ENCODE measurements at regions not wholly inside any gene's neighbourhood (a gene's known extent, or its start where the extent isn't known, plus 50 kb on each side); places are given as distances from the start of the nearest gene placed in this dataset.
A peak's percentile ranks its signal among the peaks of the same experiment; 100 is the strongest.
"Not testable (repeated sequence)": the region's sequence is repeated elsewhere in the genome, so short reads cannot be mapped to it uniquely, and the experiment has no call there.

- not testable (repeated sequence) for H3K27me3 ChIP-seq (ENCODE audit: control insufficient read depth, insufficient read depth, low read length); H3K4me3 Mint-ChIP-seq; H3K27ac Mint-ChIP-seq; ATAC-seq (ENCODE audit: low read depth in 2 of 2); DNase-seq; H3K4me1 Mint-ChIP-seq; H3K4me3 ChIP-seq (ENCODE audit: low read depth, low read length); H3K27ac ChIP-seq (ENCODE audit: insufficient read depth, low read length, poor library complexity, severe bottlenecking); H3K9me3 ChIP-seq (ENCODE audit: control insufficient read depth in 2 of 2, low read length in 2 of 2); H3K9me3 Mint-ChIP-seq; H3K4me1 ChIP-seq (ENCODE audit: control insufficient read depth, insufficient read depth, low read length, poor library complexity, severe bottlenecking); H3K36me3 ChIP-seq (ENCODE audit: control insufficient read depth, insufficient read depth, low read length); H3K36me3 Mint-ChIP-seq
- H3K27me3 Mint-ChIP-seq: peaks cover 14% of the 10 kb centered on the region
Measured at GRCh38 chr4:8965896-8966295, 94.3 kb upstream of the HMX1 start.

GRCh38 chr4:8964201-8964788 lies 92.7 kb upstream of the HMX1 start:
- ATAC-seq (ENCODE audit: low read depth in 2 of 2); H3K36me3 ChIP-seq (ENCODE audit: control insufficient read depth, insufficient read depth, low read length); H3K4me1 Mint-ChIP-seq; H3K27ac Mint-ChIP-seq; H3K36me3 Mint-ChIP-seq; DNase-seq; H3K27me3 ChIP-seq (ENCODE audit: control insufficient read depth, insufficient read depth, low read length); H3K4me3 ChIP-seq (ENCODE audit: low read depth, low read length); H3K27ac ChIP-seq (ENCODE audit: insufficient read depth, low read length, poor library complexity, severe bottlenecking); H3K4me1 ChIP-seq (ENCODE audit: control insufficient read depth, insufficient read depth, low read length, poor library complexity, severe bottlenecking); H3K9me3 Mint-ChIP-seq; H3K4me3 Mint-ChIP-seq; H3K9me3 ChIP-seq (ENCODE audit: control insufficient read depth in 2 of 2, low read length in 2 of 2): not testable (repeated sequence)
- H3K27me3 Mint-ChIP-seq: peaks cover 14% of the 10 kb centered on the region

DNA sequence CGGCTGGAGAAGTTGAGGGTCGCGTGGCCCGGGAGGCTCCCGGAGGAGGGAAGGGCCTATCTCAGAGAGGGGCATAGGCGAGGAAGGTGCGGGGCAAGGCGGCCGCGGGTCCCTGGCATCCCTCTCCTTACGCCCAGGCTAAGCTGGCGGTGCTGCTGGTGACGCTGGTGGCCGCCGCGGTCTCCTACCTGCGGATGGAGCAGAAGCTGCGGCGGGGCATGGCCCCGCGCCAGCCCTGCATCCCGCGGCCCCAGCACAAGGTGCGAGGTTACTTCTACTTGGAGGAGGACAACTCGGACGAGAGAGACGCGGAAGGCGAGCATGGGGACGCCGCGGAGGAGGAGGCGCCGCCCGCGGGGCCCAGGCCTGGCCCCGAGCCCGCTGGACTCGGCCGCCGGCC lies 91.9 kb upstream of the HMX1 start:
- not testable (repeated sequence) for H3K4me1 ChIP-seq (ENCODE audit: control insufficient read depth, insufficient read depth, low read length, poor library complexity, severe bottlenecking); H3K4me3 ChIP-seq (ENCODE audit: low read depth, low read length); DNase-seq; H3K4me1 Mint-ChIP-seq; H3K36me3 Mint-ChIP-seq; H3K4me3 Mint-ChIP-seq; H3K9me3 ChIP-seq (ENCODE audit: control insufficient read depth in 2 of 2, low read length in 2 of 2); H3K27me3 ChIP-seq (ENCODE audit: control insufficient read depth, insufficient read depth, low read length); H3K27ac Mint-ChIP-seq; H3K27ac ChIP-seq (ENCODE audit: insufficient read depth, low read length, poor library complexity, severe bottlenecking); H3K9me3 Mint-ChIP-seq; H3K36me3 ChIP-seq (ENCODE audit: control insufficient read depth, insufficient read depth, low read length); ATAC-seq (ENCODE audit: low read depth in 2 of 2)
- H3K27me3 Mint-ChIP-seq: peaks cover 14% of the 10 kb centered on the region

DNA sequence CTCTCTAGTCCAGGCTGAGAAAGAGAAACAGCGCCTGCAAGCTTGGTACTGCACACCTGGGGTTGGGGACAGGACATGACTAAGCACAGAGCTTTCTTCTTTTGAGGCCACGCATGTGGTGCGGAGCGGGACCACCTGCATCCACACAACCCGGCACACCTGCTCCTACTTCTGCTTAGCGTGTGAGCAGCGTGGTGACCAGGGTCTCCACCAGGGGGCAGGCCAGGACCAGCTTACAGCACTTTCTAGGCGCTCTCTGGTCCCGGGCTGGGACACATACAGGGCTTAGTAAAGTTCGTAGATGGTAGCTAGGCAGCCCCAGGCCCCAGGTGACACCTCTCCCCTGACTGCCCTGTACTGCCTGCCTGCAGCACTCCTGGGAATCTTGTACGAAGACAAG lies 89.7 kb upstream of the HMX1 start:
- not testable (repeated sequence) for H3K4me3 Mint-ChIP-seq, H3K9me3 Mint-ChIP-seq

DNA sequence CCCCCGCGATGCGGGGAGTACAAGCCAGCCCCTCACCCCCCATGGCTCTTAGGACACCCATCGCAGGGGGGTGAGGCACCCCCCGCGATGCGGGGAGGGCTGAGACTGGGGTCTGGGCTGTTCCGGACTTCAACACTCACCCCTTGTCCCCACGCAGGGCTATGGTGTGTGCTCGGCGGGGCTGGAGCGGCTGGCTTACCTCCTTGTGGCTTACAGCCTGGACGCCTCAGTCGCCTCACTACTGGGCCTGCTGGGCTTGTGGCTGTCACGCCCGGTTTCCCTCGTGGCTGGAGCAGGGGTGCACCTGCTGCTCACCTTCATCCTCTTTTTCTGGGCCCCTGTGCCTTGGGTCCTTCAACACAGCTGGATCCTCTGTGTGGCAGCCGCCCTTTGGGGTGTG lies 87.8 kb upstream of the HMX1 start:
- H3K4me1 Mint-ChIP-seq; H3K27me3 ChIP-seq (ENCODE audit: control insufficient read depth, insufficient read depth, low read length); H3K9me3 Mint-ChIP-seq; H3K36me3 Mint-ChIP-seq; H3K4me3 ChIP-seq (ENCODE audit: low read depth, low read length); H3K9me3 ChIP-seq (ENCODE audit: control insufficient read depth in 2 of 2, low read length in 2 of 2); H3K27ac ChIP-seq (ENCODE audit: insufficient read depth, low read length, poor library complexity, severe bottlenecking); H3K27ac Mint-ChIP-seq; H3K27me3 Mint-ChIP-seq; DNase-seq; H3K4me3 Mint-ChIP-seq; H3K36me3 ChIP-seq (ENCODE audit: control insufficient read depth, insufficient read depth, low read length); ATAC-seq (ENCODE audit: low read depth in 2 of 2); H3K4me1 ChIP-seq (ENCODE audit: control insufficient read depth, insufficient read depth, low read length, poor library complexity, severe bottlenecking): not testable (repeated sequence)

More for the DNA sequence above, 89.7 kb upstream of the HMX1 start:
- peaks cover 12% of the 10 kb centered on the region for H3K27me3 Mint-ChIP-seq
- H3K4me1 Mint-ChIP-seq; ATAC-seq (ENCODE audit: low read depth in 2 of 2); H3K36me3 ChIP-seq (ENCODE audit: control insufficient read depth, insufficient read depth, low read length); H3K27ac ChIP-seq (ENCODE audit: insufficient read depth, low read length, poor library complexity, severe bottlenecking); H3K4me3 ChIP-seq (ENCODE audit: low read depth, low read length); H3K27ac Mint-ChIP-seq; H3K27me3 ChIP-seq (ENCODE audit: control insufficient read depth, insufficient read depth, low read length); H3K9me3 ChIP-seq (ENCODE audit: control insufficient read depth in 2 of 2, low read length in 2 of 2); H3K4me1 ChIP-seq (ENCODE audit: control insufficient read depth, insufficient read depth, low read length, poor library complexity, severe bottlenecking); H3K36me3 Mint-ChIP-seq: not testable (repeated sequence)
- peak in 2 of 3 donors; percentile 7 to 42 for DNase-seq

DNA sequence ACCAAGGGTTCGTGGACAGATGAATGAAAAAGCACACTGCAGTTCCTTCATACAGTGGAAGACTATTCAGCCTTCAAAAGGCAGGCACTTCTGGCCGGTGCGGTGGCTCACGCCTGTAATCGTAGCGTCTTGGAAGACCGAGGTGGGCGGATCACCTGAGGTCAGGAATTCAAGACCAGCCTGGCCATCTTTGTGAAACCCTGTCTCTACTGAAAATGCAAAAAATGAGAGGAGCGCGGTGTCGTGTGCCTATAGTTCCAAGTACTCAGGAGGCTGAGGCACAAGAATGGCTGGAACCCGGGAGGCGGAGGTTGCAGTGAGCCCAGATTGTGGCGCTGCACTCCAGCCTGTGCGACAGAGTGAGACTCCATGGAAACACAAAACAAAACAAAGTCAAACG lies 82.4 kb upstream of the HMX1 start:
- H3K36me3 Mint-ChIP-seq: not testable (repeated sequence)

DNA sequence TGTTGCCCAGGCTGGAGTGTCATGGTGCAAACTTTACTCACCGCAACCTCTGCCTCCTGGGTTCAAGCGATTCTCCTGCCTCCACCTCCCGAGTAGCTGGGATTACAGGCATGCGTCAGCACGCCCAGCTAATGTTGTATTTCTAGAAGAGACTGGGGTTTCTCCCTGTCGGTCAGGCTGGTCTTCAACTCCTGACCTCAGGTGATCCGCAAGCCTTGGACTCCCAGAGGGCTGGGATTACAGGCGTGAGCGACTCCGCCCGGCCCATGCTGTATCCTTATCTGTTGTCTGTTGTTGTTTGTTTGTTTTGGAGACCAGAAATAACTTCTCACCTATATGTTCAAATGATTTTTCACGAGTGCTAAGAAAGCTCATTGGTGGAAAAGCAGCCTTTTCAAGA lies 81.2 kb upstream of the HMX1 start:
- not testable (repeated sequence) for ATAC-seq (ENCODE audit: low read depth in 2 of 2); H3K27me3 ChIP-seq (ENCODE audit: control insufficient read depth, insufficient read depth, low read length); H3K4me3 ChIP-seq (ENCODE audit: low read depth, low read length); H3K36me3 Mint-ChIP-seq; H3K9me3 ChIP-seq (ENCODE audit: control insufficient read depth in 2 of 2, low read length in 2 of 2); H3K4me3 Mint-ChIP-seq; H3K27me3 Mint-ChIP-seq; DNase-seq; H3K27ac Mint-ChIP-seq; H3K27ac ChIP-seq (ENCODE audit: insufficient read depth, low read length, poor library complexity, severe bottlenecking); H3K36me3 ChIP-seq (ENCODE audit: control insufficient read depth, insufficient read depth, low read length); H3K4me1 ChIP-seq (ENCODE audit: control insufficient read depth, insufficient read depth, low read length, poor library complexity, severe bottlenecking); H3K9me3 Mint-ChIP-seq; H3K4me1 Mint-ChIP-seq

More for the DNA sequence above, 82.4 kb upstream of the HMX1 start:
- H3K36me3 ChIP-seq (ENCODE audit: control insufficient read depth, insufficient read depth, low read length); H3K27ac ChIP-seq (ENCODE audit: insufficient read depth, low read length, poor library complexity, severe bottlenecking); H3K27ac Mint-ChIP-seq; H3K27me3 ChIP-seq (ENCODE audit: control insufficient read depth, insufficient read depth, low read length); H3K4me3 ChIP-seq (ENCODE audit: low read depth, low read length); H3K9me3 ChIP-seq (ENCODE audit: control insufficient read depth in 2 of 2, low read length in 2 of 2); H3K4me1 ChIP-seq (ENCODE audit: control insufficient read depth, insufficient read depth, low read length, poor library complexity, severe bottlenecking); H3K4me3 Mint-ChIP-seq; ATAC-seq (ENCODE audit: low read depth in 2 of 2); H3K4me1 Mint-ChIP-seq; H3K9me3 Mint-ChIP-seq; H3K27me3 Mint-ChIP-seq; DNase-seq: not testable (repeated sequence)

GRCh38 chr4:8952109-8952508 lies 80.5 kb upstream of the HMX1 start:
- not testable (repeated sequence) for DNase-seq; H3K27me3 ChIP-seq (ENCODE audit: control insufficient read depth, insufficient read depth, low read length); ATAC-seq (ENCODE audit: low read depth in 2 of 2); H3K27ac ChIP-seq (ENCODE audit: insufficient read depth, low read length, poor library complexity, severe bottlenecking); H3K36me3 ChIP-seq (ENCODE audit: control insufficient read depth, insufficient read depth, low read length); H3K27me3 Mint-ChIP-seq; H3K4me1 ChIP-seq (ENCODE audit: control insufficient read depth, insufficient read depth, low read length, poor library complexity, severe bottlenecking); H3K9me3 Mint-ChIP-seq; H3K36me3 Mint-ChIP-seq; H3K4me1 Mint-ChIP-seq; H3K4me3 ChIP-seq (ENCODE audit: low read depth, low read length); H3K4me3 Mint-ChIP-seq; H3K27ac Mint-ChIP-seq; H3K9me3 ChIP-seq (ENCODE audit: control insufficient read depth in 2 of 2, low read length in 2 of 2)
